Hepatocyte (in vitro differentiated cells): ENCODE measurements at regions not wholly inside any gene's neighbourhood (a gene's known extent, or its start where the extent isn't known, plus 50 kb on each side); places are given as distances from the start of the nearest gene placed in this dataset.

Experiments
- EZH2 ChIP-seq: fragments of 200-600 bp; sonication (generic); IDR thresholded peaks from 2 replicates; pipeline ENCODE4 v1.6.1; 2016; ENCODE audit warnings: antibody characterized with exemption, mild to moderate bottlenecking, borderline replicate concordance
- EZH2phosphoT487 ChIP-seq: fragments of 200-600 bp; sonication (generic); IDR thresholded peaks from one replicate; pipeline ENCODE4 v1.6.1; 2018; ENCODE audit warnings: antibody characterized with exemption, mild to moderate bottlenecking, low read depth, moderate library complexity; ENCODE audit not compliant: unreplicated experiment, severe bottlenecking
- TF ChIP-seq, protein P1 (sequence below): fragments of 200-600 bp; sonication (generic); IDR thresholded peaks from 2 replicates; pipeline ENCODE4 v1.5.1; 2016; ENCODE audit warnings: antibody characterized with exemption, mild to moderate bottlenecking; ENCODE audit not compliant: poor library complexity

DNA sequence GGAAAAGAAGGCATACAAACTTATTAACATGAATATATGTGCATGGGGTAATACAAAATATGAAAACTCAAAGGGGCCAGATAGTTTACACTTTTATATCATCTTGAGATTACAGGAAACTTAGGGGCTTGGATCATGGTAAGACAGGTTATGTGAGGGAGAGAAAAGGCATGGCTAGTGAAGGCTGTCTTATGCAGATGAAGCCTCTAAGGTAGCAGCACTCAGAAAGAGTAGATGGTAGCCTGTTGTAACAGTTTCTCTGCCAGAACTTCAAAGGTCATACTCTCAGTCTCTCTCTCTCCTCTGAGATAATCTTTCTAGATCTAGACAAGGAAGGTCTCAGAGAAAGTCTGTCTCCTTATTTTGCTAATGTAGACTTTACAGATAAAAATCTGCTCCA lies 57.2 kb upstream of the FGF10 start:
- TF ChIP-seq, protein P1, sequence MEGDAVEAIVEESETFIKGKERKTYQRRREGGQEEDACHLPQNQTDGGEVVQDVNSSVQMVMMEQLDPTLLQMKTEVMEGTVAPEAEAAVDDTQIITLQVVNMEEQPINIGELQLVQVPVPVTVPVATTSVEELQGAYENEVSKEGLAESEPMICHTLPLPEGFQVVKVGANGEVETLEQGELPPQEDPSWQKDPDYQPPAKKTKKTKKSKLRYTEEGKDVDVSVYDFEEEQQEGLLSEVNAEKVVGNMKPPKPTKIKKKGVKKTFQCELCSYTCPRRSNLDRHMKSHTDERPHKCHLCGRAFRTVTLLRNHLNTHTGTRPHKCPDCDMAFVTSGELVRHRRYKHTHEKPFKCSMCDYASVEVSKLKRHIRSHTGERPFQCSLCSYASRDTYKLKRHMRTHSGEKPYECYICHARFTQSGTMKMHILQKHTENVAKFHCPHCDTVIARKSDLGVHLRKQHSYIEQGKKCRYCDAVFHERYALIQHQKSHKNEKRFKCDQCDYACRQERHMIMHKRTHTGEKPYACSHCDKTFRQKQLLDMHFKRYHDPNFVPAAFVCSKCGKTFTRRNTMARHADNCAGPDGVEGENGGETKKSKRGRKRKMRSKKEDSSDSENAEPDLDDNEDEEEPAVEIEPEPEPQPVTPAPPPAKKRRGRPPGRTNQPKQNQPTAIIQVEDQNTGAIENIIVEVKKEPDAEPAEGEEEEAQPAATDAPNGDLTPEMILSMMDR = no peak
- no peak for TF ChIP-seq EZH2
- TF ChIP-seq EZH2phosphoT487 = no peak
